ENCODE measurements at regions not wholly inside any gene's neighbourhood (a gene's known extent, or its start where the extent isn't known, plus 50 kb on each side); places are given as distances from the start of the nearest gene placed in this dataset.

DNA sequence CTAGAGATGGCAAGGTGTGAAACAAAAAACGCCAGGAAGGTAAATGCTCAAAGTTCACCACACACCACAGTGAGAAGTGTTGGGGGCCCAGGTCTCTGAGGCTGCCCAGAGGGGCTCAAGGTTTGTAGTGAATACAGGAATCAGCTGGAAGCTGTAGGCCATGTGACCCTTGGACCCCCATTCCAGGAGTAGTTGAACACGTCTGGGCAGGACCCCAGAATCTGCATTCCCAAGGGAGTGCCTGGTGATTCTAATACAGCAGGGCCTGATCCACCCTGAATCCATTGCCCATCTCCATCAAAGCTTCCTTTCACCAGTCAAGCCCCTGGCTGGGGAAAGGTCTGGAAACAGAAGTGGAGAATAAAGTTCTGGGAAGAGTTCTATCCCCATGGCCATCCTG is 70.8 kb upstream of the B3GAT1 start:
- ChIA-PET CTCF (no interaction called here), POLR2A (no interaction called here)
- DNase-seq (ENCODE audit: extremely low spot score): no peak
- TF ChIP-seq BHLHE40 (IDR thresholded peaks at IDR 0.05; ENCODE audit: borderline replicate concordance) (no peak), ELF4 (IDR thresholded peaks at IDR 0.05) (no peak), FOXK2 (IDR thresholded peaks at IDR 0.05) (no peak), FOXM1 (IDR thresholded peaks at IDR 0.05; ENCODE audit: borderline replicate concordance) (no peak), L3MBTL2 (conservative IDR thresholded peaks at IDR 0.05) (no peak), SP1 (IDR thresholded peaks at IDR 0.05) (no peak), HDGF (IDR thresholded peaks at IDR 0.05; ENCODE audit: borderline replicate concordance) (no peak), ZNF384 (IDR thresholded peaks at IDR 0.05) (no peak), NFRKB (IDR thresholded peaks at IDR 0.05) (no peak), SUZ12 (IDR thresholded peaks at IDR 0.05) (no peak), FOXA1 (IDR thresholded peaks at IDR 0.05) (no peak), ARNT (IDR thresholded peaks at IDR 0.05) (no peak), TARDBP (IDR thresholded peaks at IDR 0.05) (no peak), CTBP1 (IDR thresholded peaks at IDR 0.05; ENCODE audit: borderline replicate concordance) (no peak), LEF1 (IDR thresholded peaks at IDR 0.05; ENCODE audit: borderline replicate concordance) (no peak)
- TF ChIP-seq, protein P1, sequence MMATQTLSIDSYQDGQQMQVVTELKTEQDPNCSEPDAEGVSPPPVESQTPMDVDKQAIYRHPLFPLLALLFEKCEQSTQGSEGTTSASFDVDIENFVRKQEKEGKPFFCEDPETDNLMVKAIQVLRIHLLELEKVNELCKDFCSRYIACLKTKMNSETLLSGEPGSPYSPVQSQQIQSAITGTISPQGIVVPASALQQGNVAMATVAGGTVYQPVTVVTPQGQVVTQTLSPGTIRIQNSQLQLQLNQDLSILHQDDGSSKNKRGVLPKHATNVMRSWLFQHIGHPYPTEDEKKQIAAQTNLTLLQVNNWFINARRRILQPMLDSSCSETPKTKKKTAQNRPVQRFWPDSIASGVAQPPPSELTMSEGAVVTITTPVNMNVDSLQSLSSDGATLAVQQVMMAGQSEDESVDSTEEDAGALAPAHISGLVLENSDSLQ (IDR thresholded peaks at IDR 0.05): no peak

DNA sequence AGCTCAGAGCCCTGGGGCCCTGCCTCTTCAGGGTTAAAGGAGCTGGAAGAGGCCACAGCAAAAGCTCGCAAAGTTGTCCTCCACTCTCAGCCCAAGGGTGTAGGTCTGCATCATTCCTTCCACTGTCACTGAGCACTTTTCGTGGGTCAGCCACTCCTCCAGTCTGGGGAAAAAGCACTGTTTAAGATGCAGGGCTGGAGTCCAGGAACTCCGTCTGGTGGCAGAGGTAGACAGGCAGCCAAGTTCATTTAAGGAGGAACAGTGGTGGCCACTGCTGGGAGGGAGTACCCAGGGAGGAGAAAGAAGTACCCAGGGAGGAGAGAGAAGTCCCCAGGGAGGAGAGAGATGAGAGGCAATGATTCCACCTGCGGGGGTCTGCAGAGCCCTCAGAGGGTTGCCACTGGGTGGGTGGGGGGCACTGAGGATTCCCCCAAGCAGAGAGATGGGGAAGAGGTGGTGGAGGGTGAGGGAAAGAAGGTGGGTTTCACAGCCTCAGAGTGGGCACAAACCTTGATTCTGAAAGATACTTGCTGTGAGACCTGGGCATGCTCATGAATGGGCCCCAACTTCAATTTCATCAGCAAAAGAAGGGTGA is 70.0 kb upstream of the B3GAT1 start:
- no peak for DNase-seq (ENCODE audit: extremely low spot score)
- ChIA-PET CTCF (no interaction called here), POLR2A (no interaction called here)
- TF ChIP-seq SP1 (IDR thresholded peaks at IDR 0.05) (no peak), FOXK2 (IDR thresholded peaks at IDR 0.05) (no peak), L3MBTL2 (conservative IDR thresholded peaks at IDR 0.05) (no peak), ARNT (IDR thresholded peaks at IDR 0.05) (no peak), ZNF384 (IDR thresholded peaks at IDR 0.05) (no peak), NFRKB (IDR thresholded peaks at IDR 0.05) (no peak), SUZ12 (IDR thresholded peaks at IDR 0.05) (no peak), FOXA1 (IDR thresholded peaks at IDR 0.05) (no peak), LEF1 (IDR thresholded peaks at IDR 0.05; ENCODE audit: borderline replicate concordance) (no peak), TARDBP (IDR thresholded peaks at IDR 0.05) (no peak), CTBP1 (IDR thresholded peaks at IDR 0.05; ENCODE audit: borderline replicate concordance) (no peak), ELF4 (IDR thresholded peaks at IDR 0.05) (no peak)
- TF ChIP-seq, protein P1 (IDR thresholded peaks at IDR 0.05): no peak

DNA sequence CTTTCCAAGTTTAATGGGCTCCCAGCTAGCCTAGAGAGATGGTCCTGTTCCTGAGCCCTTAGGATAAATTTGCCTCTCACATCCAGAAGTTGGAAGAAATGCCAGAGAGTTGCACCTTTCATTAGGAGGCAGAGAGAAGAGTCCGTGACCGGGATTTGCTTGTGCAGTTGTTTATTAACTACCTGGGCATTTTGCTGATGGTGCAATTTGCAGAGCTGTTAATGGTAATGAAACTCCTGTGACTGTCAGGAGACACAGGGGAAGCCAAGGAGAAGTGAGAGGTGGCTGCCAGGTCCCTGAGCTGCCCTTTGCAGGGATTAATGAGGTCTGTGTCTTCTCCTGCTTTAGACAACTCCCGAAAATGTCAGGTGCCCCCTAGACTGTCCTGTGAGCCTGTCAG is 69.1 kb upstream of the B3GAT1 start:
- TF ChIP-seq TARDBP (IDR thresholded peaks at IDR 0.05) (no peak), NFRKB (IDR thresholded peaks at IDR 0.05) (no peak)
- ChIA-PET CTCF (no interaction called here), POLR2A (no interaction called here)
- DNase-seq (ENCODE audit: extremely low spot score): no peak

DNA sequence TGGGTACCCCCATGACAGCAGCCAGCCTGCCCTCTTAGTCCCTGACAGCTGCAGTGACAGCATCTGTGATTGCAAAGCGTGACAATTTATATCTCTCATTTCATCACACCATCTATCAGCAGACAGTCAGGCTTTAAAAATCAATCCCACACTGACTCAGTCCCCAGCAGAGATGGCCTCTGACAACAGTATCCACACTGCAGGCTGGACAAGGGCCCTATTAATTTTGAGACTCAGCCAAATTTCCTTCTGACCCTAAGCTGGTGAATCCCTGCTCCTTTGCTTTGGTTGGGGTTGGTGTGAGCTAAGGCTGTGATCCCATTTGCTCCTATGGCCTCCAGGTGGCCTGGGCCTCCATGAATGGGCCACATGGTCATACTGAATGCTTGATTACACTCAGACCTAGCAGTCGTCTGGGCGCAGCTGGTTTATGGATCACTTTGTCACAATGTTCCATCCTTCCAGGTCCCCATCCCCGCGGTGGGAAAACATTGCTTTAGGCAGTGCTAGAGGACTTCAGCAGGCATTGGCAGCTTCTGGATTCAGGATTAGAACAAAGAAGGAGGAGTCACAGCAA is 68.2 kb upstream of the B3GAT1 start:
- TF ChIP-seq ZNF384 (IDR thresholded peaks at IDR 0.05) (no peak), SUZ12 (IDR thresholded peaks at IDR 0.05) (no peak), L3MBTL2 (conservative IDR thresholded peaks at IDR 0.05) (no peak), SP1 (IDR thresholded peaks at IDR 0.05) (no peak), FOXM1 (IDR thresholded peaks at IDR 0.05; ENCODE audit: borderline replicate concordance) (no peak), TARDBP (IDR thresholded peaks at IDR 0.05) (no peak), LEF1 (IDR thresholded peaks at IDR 0.05; ENCODE audit: borderline replicate concordance) (no peak), ELF4 (IDR thresholded peaks at IDR 0.05) (no peak), HDGF (IDR thresholded peaks at IDR 0.05; ENCODE audit: borderline replicate concordance) (no peak), FOXK2 (IDR thresholded peaks at IDR 0.05) (no peak), NFRKB (IDR thresholded peaks at IDR 0.05) (no peak), BHLHE40 (IDR thresholded peaks at IDR 0.05; ENCODE audit: borderline replicate concordance) (no peak), CTBP1 (IDR thresholded peaks at IDR 0.05; ENCODE audit: borderline replicate concordance) (no peak)
- TF ChIP-seq, protein P1 (IDR thresholded peaks at IDR 0.05): no peak
- no peak for DNase-seq (ENCODE audit: extremely low spot score)
- POLR2A ChIA-PET: no interaction called here
- CTCF ChIA-PET: interaction anchor here (0.9 kb wide), 1 partner anchor 8 kb away, joined by 3 read pairs; no protein-coding TSS in a partner anchor

DNA sequence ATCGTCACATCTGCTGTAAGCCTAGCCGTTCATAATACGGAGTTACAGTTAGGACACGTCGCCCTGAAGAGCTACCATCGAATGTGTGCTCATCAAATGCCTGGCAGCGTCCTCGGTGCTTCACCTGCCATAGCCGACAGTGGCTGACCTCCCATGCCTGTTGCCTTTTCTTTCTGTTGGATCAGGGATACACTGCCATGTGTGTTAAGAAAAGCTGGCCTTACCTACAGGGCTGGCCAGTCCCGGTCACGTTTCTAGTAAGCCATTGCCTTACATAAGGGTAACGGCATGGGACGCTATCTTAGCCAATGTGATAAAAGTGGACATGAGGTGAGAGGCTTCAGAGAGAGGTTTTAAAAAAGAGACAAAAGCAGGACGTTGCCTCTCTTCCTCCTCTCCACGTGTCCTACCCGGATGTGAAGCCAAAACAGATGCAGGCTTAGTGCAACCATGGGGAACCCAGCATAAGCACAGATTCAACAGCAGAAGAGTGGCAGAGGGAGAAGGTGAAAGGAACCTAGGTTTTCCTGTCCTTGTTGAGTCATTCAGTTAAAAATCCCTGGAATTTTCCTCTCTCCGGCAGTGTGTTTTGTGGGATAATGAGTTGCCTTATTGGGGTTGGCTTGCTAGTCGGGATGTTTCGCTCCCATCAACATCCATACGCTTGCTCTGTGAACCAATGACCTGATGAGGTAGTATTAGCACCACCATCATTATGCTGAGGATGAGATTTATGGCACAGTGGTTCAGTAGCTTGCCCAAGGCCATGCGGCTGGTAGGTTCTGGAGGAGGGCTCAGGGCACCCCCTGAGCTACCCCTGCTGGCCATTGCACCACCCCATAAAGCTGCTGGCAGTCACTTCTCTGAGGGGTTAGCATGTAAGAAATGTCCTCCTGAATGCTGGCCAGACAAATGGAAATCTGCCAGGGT is 67.4 kb upstream of the B3GAT1 start:
- POLR2A ChIA-PET: no interaction called here
- CTCF ChIA-PET: interaction anchor here (0.5 to 0.9 kb wide), 2 partner anchors 9 to 426 kb away, joined by 3 read pairs; no protein-coding TSS in a partner anchor
- TF ChIP-seq, protein P1 (IDR thresholded peaks at IDR 0.05): no peak
- TF ChIP-seq L3MBTL2 (conservative IDR thresholded peaks at IDR 0.05) (no peak), NFRKB (IDR thresholded peaks at IDR 0.05) (no peak), CTBP1 (IDR thresholded peaks at IDR 0.05; ENCODE audit: borderline replicate concordance) (no peak), ARNT (IDR thresholded peaks at IDR 0.05) (no peak), SUZ12 (IDR thresholded peaks at IDR 0.05) (no peak), LEF1 (IDR thresholded peaks at IDR 0.05; ENCODE audit: borderline replicate concordance) (no peak), FOXK2 (IDR thresholded peaks at IDR 0.05) (no peak), BHLHE40 (IDR thresholded peaks at IDR 0.05; ENCODE audit: borderline replicate concordance) (no peak)
- DNase-seq (ENCODE audit: extremely low spot score): no peak
